ENCODE measurements at regions not wholly inside any gene's neighbourhood (a gene's known extent, or its start where the extent isn't known, plus 50 kb on each side); places are given as distances from the start of the nearest gene placed in this dataset.

DNA sequence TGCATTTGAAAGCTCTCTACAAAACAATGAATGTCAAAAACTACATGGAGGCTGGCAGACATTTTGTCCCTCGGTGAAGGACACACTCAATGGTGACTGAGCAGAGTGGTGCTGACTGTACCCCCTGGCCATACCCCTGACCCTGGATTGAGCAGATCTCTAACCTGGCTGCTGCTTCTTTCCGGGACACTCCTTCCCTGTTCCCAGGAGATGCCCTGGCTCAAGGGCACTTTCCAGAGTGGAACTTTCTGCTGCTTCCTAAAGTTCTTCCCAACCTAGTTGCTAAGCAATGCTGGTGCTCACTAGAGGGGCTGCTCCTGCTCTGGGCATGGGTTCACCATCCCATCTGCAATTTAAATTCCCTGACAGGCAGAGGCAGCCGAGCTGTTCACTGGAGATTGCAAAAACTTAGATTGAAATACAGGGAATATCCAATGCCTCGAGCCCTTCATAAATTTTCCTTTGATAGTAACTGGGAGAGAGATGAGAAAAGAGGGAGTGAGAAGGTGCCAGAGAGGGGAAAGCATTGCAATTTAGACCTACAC, 384.3 kb upstream of the PODXL start:
- TF ChIP-seq, protein P1, sequence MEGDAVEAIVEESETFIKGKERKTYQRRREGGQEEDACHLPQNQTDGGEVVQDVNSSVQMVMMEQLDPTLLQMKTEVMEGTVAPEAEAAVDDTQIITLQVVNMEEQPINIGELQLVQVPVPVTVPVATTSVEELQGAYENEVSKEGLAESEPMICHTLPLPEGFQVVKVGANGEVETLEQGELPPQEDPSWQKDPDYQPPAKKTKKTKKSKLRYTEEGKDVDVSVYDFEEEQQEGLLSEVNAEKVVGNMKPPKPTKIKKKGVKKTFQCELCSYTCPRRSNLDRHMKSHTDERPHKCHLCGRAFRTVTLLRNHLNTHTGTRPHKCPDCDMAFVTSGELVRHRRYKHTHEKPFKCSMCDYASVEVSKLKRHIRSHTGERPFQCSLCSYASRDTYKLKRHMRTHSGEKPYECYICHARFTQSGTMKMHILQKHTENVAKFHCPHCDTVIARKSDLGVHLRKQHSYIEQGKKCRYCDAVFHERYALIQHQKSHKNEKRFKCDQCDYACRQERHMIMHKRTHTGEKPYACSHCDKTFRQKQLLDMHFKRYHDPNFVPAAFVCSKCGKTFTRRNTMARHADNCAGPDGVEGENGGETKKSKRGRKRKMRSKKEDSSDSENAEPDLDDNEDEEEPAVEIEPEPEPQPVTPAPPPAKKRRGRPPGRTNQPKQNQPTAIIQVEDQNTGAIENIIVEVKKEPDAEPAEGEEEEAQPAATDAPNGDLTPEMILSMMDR (conservative IDR thresholded peaks at IDR 0.05; ENCODE audit: low read depth, low read length), result no peak
- no peak for TF ChIP-seq EZH2 (IDR thresholded peaks at IDR 0.05; ENCODE audit: borderline replicate concordance, low read depth, low read length, poor library complexity, severe bottlenecking)

Data from A673 (cell line).